Panc1 (cell line): ENCODE measurements at regions not wholly inside any gene's neighbourhood (a gene's known extent, or its start where the extent isn't known, plus 50 kb on each side); places are given as distances from the start of the nearest gene placed in this dataset.

Experiments used
- ATAC-seq: fragments of 200-7000 bp; cut with Tn5 transposase; 2 replicates; pipeline ENCODE4 v1.9.1; 2020; ENCODE audit warnings: mild to moderate bottlenecking, moderate library complexity
- BruUV-seq: library from RNA; stranded (reverse); fragments of 400-500 nt; replicated peaks from 2 replicates; lab custom pipeline; 2021; lab: Mats Ljungman, UMichigan
- CTCF ChIA-PET: fragments of 300-600 bp; sonication (Branson Sonifier 250); formaldehyde crosslinking; loops from one replicate; lab custom pipeline; 2022; ENCODE audit warnings: antibody characterized with exemption; lab: Charles Lee
- POLR2A ChIA-PET: fragments of 300-600 bp; sonication (Branson Sonifier 250); formaldehyde crosslinking; loops from one replicate; lab custom pipeline; 2022; ENCODE audit warnings: antibody characterized with exemption; lab: Charles Lee
- DNase-seq: peaks from one replicate; pipeline ENCODE4 v3.0.0-alpha.2; 2010; ENCODE audit warnings: low read depth, low spot score
- H3K27ac ChIP-seq: 2 replicates; pipeline ENCODE4 v1.5.1; 2011; ENCODE audit warnings: mild to moderate bottlenecking, low read length, inconsistent platforms
- H3K27me3 ChIP-seq: fragments of 200-500 bp; sonication (Bioruptor generic); 2 replicates; pipeline ENCODE4 v1.6.0; 2014; ENCODE audit warnings: low read length, inconsistent platforms; ENCODE audit not compliant: control insufficient read depth, insufficient read depth
- H3K36me3 ChIP-seq: fragments of 200-500 bp; sonication (Bioruptor generic); 2 replicates; pipeline ENCODE4 v1.5.1; 2014; ENCODE audit warnings: inconsistent platforms, mild to moderate bottlenecking, low read length, moderate library complexity; ENCODE audit not compliant: control insufficient read depth, insufficient read depth
- H3K4me1 ChIP-seq: 2 replicates; pipeline ENCODE4 v1.5.1; 2011; ENCODE audit warnings: inconsistent platforms, mild to moderate bottlenecking, low read length, moderate library complexity; ENCODE audit not compliant: control insufficient read depth, insufficient read depth
- H3K4me3 ChIP-seq, 2 experiments: 2 replicates each; pipeline ENCODE4 v1.5.1; 2011 to 2012; ENCODE audit warnings: low read depth in 2 of 2, low read length in 2 of 2, mild to moderate bottlenecking in 2 of 2, inconsistent platforms in 1 of 2, moderate library complexity in 1 of 2
- H3K9me3 ChIP-seq: fragments of 200-500 bp; sonication (Bioruptor generic); 2 replicates; pipeline ENCODE4 v1.5.1; 2014; ENCODE audit warnings: low read depth, mild to moderate bottlenecking, inconsistent platforms, low read length, moderate library complexity; ENCODE audit not compliant: control insufficient read depth, insufficient read depth
- POLR2AphosphoS5 ChIP-seq: IDR thresholded peaks from 2 replicates; pipeline ENCODE4 v1.6.1; 2012; ENCODE audit warnings: mild to moderate bottlenecking, low read depth, low read length, moderate library complexity
- REST ChIP-seq, 2 experiments: IDR thresholded peaks; 2 replicates each; pipeline ENCODE4 v1.6.1; 2011 to 2012; ENCODE audit warnings: low read depth in 2 of 2, control low read depth in 1 of 2, low read length in 1 of 2, mild to moderate bottlenecking in 1 of 2, moderate library complexity in 1 of 2; ENCODE audit not compliant: insufficient read depth in 1 of 2
- SIN3A ChIP-seq: IDR thresholded peaks from 2 replicates; pipeline ENCODE4 v1.6.1; 2012; ENCODE audit warnings: low read depth, mild to moderate bottlenecking, low read length, moderate library complexity, borderline replicate concordance; ENCODE audit not compliant: insufficient read depth
- TCF7L2 ChIP-seq: IDR thresholded peaks from 2 replicates; pipeline ENCODE4 v1.6.1; 2011; ENCODE audit warnings: mild to moderate bottlenecking, low read depth, low read length, inconsistent platforms
- in situ Hi-C: cut with HindIII; loops from 2 replicates; pipeline ENCODE4 v1.10.0; 2016; ENCODE audit warnings: low sequenced_read_pairs, low pct_unique_long_range_greater_than_20kb
- intact Hi-C: fragments of 100-400 bp; cut with micrococcal nuclease; formaldehyde crosslinking; loops from one replicate; pipeline ENCODE4 v1.10.0; 2022; ENCODE audit not compliant: unreplicated experiment
- TF ChIP-seq, protein P1 (sequence below): fragments of 450-650 bp; IDR thresholded peaks from 2 replicates; pipeline ENCODE4 v1.5.1; 2017; ENCODE audit warnings: mild to moderate bottlenecking

GRCh38 chr2:16373341-16373740, 292.3 kb downstream of the CYRIA start:
- in situ Hi-C loops (no loop called here), intact Hi-C loops (no loop called here)
- H3K4me1 ChIP-seq, result no peaks in the 10 kb centered on the region
- no peaks in the 10 kb centered on the region for H3K27me3 ChIP-seq
- no peak for DNase-seq
- ChIA-PET CTCF (no interaction called here), POLR2A (no interaction called here)
- no peaks in the 10 kb centered on the region for H3K9me3 ChIP-seq
- H3K36me3 ChIP-seq, result no peaks in the 10 kb centered on the region
- no peak overlapping the region for H3K27ac ChIP-seq
- BruUV-seq, result no TSS peak
- no peak for ATAC-seq
- no peak overlapping the region for H3K4me3 ChIP-seq
- TF ChIP-seq, protein P1, sequence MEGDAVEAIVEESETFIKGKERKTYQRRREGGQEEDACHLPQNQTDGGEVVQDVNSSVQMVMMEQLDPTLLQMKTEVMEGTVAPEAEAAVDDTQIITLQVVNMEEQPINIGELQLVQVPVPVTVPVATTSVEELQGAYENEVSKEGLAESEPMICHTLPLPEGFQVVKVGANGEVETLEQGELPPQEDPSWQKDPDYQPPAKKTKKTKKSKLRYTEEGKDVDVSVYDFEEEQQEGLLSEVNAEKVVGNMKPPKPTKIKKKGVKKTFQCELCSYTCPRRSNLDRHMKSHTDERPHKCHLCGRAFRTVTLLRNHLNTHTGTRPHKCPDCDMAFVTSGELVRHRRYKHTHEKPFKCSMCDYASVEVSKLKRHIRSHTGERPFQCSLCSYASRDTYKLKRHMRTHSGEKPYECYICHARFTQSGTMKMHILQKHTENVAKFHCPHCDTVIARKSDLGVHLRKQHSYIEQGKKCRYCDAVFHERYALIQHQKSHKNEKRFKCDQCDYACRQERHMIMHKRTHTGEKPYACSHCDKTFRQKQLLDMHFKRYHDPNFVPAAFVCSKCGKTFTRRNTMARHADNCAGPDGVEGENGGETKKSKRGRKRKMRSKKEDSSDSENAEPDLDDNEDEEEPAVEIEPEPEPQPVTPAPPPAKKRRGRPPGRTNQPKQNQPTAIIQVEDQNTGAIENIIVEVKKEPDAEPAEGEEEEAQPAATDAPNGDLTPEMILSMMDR, result no peak
- TF ChIP-seq REST (IDR thresholded peaks at IDR 0.05; ENCODE audit: insufficient read depth in 1 of 2, low read depth in 2 of 2, low read length in 1 of 2) (no peak), SIN3A (no peak), POLR2AphosphoS5 (no peak), TCF7L2 (no peak)

GRCh38 chr2:16371751-16372150, 293.9 kb downstream of the CYRIA start:
- H3K36me3 ChIP-seq, result no peaks in the 10 kb centered on the region
- intact Hi-C loops (no loop called here), in situ Hi-C loops (no loop called here)
- H3K27ac ChIP-seq, result no peak overlapping the region
- no peaks in the 10 kb centered on the region for H3K27me3 ChIP-seq
- POLR2A ChIA-PET, result no interaction called here
- BruUV-seq, result no TSS peak
- TF ChIP-seq TCF7L2, result no peak
- TF ChIP-seq SIN3A, result no peak
- TF ChIP-seq, protein P1, result no peak
- no peak for TF ChIP-seq REST (IDR thresholded peaks at IDR 0.05; ENCODE audit: insufficient read depth in 1 of 2, low read depth in 2 of 2, low read length in 1 of 2)
- no peak for TF ChIP-seq POLR2AphosphoS5
- no peaks in the 10 kb centered on the region for H3K4me1 ChIP-seq
- H3K9me3 ChIP-seq, result no peaks in the 10 kb centered on the region
- CTCF ChIA-PET, result no interaction called here
- no peak for DNase-seq
- H3K4me3 ChIP-seq, result no peak overlapping the region
- no peak for ATAC-seq
